HG03378 (cell line): ENCODE measurements at regions not wholly inside any gene's neighbourhood (a gene's known extent, or its start where the extent isn't known, plus 50 kb on each side); places are given as distances from the start of the nearest gene placed in this dataset.
"Not testable (repeated sequence)": the region's sequence is repeated elsewhere in the genome, so short reads cannot be mapped to it uniquely, and the experiment has no call there.

Source experiments
- ATAC-seq: cut with Tn5 transposase; IDR thresholded peaks from one replicate; pipeline ENCODE4 v1.9.1; 2021; ENCODE audit warnings: mild to moderate bottlenecking, moderate library complexity; ENCODE audit not compliant: unreplicated experiment

DNA sequence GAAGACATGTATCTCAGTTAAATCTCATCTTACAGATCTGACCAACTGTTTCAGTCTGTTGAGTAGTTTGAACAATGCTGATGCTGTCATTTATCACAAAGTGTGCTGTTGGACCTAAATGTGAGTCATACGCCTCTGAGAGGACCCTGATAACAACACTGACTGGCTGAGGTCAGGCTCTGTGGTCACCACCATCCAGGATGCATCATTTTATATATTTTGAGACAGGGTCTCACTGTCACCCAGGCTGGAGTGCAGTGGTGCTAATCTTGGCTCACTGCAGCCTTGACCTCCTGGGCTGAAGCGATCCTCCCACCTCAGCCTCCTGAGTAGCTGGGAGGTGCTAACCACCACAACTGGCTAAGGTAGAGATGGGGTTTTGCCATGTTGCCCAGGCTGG is 181.0 kb upstream of the RGS6 start:
- ATAC-seq, result no peak

DNA sequence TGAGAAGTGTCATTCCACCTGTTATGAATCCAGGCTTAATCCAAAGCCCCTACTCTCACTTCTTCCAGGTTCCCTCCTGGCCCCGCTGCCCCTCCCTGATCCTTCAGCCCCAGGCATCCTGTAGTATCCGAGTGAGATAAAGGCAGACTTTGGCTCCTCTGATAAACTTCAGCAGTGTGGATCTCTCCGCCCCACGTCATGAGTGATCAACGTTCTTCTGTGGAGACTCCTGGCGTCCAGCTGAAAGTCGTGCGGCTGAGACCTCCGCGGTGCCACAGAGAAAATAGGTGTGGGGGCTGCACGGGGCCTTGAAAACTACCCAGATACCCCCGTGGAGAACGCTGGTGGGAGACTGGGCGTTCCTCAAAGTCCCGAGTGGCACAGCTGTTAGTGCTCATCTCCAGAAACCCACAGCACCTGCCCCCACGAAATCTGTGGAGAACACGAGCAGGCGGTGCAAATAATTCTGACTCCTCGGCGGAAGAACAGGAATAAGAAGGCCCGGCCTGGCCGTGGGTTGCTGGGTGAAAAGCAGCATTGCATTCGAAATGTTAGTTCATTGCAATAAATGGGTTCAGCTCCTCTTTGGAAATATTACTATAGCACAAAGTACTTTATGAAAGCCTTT is 180.0 kb upstream of the RGS6 start:
- ATAC-seq, result no peak

GRCh38 chr14:71753126-71753830 is 179.0 kb upstream of the RGS6 start:
- ATAC-seq, result no peak

- ATAC-seq, result no peak
Measured at GRCh38 chr14:71753976-71754375, 178.3 kb upstream of the RGS6 start.

GRCh38 chr14:71754422-71755095 is 177.7 kb upstream of the RGS6 start:
- no peak for ATAC-seq

- no peak for ATAC-seq
Measured at GRCh38 chr14:71758229-71758951, 173.8 kb upstream of the RGS6 start.

- ATAC-seq, result no peak
Measured at GRCh38 chr14:71762575-71762974, 169.7 kb upstream of the RGS6 start.

- ATAC-seq, result no peak
Measured at GRCh38 chr14:71764701-71765382, 167.4 kb upstream of the RGS6 start.

GRCh38 chr14:71765505-71765904 is 166.7 kb upstream of the RGS6 start:
- ATAC-seq, result no peak

DNA sequence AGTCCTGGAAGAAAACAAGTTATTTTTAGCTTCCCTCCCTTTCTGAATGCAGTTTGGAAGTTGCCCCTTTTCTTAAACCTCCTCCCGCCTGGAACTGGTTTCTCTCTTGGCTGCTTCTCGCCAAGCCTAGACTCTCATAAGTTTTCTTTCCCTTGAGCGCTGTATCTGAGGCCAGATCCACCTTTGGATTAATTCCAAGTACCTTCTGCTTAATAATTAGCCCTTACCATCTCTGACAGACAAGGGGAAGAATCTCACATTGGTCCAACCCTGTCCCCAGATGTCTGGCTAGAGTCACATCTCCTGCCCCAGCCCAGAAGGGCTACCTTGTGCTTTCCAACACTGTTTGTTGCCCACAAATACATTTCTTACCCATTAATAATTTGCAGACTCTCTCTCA is 161.8 kb upstream of the RGS6 start:
- no peak for ATAC-seq

- ATAC-seq, result not testable (repeated sequence)
Measured at GRCh38 chr14:71771421-71771820, 160.8 kb upstream of the RGS6 start.

DNA sequence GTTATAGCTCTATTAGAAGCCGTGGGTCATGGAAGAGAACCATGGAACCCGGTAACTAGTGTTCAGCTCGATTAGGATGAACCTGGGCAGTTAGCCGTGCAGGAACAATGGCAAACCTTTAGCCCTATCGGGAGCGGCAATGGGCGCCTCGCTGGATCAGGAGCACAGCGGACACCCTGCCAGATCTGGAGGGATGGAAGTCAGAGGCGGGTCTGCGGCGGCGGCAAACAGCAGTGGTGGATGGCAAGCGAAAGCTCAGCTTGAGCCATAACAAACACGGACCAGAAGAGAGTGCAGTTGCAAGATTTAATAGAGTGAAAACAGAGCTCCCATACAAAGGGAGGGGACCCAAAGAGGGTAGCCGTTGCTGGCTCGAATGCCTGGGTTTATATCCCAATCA is 160.2 kb upstream of the RGS6 start:
- not testable (repeated sequence) for ATAC-seq

- ATAC-seq, result no peak
Measured at GRCh38 chr14:71773898-71774481, 158.2 kb upstream of the RGS6 start.

DNA sequence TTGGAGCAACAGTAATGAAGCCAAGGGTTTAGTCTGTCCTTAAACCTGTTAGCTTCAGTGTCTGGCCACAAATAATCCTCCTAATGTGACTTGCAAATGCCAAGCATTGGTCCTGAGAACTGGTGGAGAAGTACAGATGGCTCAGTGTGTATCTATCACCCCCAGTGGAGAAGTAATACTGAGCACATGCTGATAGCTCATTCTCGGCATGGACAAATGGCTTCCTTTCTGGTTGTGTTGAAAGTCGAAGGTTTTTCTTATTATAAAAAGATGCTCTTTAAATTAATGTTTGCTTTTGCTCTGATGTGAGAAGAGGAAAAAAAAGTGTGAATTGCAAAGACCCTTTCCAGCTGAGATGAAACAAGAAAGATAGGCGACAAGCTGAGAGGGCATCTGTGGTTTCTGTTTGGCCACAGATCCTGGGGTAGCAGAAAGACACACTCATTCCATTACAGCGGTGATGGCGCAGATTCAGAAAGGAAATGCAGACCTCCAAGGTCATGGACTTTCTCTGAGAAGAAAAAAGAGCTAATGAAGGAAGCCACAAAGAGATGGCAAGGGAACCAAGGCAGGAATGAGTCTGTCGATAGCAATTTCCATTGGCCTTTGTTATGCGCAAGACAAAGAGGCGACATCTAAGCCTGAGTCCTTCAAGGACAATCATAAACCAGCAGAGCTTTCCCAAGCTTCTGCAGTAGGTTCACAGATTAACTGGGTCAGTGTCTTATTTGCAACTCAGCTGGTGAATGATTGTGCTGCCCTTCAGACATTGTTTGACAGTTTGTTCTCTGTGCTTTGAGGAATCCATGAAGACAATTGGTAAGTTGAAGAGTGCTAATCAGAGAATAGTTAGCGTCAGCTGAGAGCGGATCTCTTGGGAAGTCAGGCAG is 155.5 kb upstream of the RGS6 start:
- ATAC-seq, result no peak

DNA sequence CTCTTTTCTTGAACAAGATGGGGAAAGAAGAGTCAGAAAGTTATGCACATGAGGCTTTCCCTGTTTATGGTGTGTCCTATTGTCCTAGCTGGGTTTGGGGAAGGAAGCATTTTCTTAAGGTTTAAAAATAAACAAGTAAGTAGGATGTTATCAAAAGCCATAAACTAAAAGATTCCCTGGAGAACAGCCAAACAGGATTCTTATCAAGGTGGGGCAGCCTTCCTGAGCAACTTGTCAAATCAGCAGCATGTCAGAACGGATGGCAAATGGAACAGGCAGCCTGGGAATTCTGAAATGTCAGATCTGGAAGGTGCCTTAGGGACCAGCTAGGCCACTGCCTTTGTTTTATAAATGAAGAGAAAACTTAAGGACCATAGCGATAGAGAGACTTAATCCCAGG is 152.2 kb upstream of the RGS6 start:
- no peak for ATAC-seq

DNA sequence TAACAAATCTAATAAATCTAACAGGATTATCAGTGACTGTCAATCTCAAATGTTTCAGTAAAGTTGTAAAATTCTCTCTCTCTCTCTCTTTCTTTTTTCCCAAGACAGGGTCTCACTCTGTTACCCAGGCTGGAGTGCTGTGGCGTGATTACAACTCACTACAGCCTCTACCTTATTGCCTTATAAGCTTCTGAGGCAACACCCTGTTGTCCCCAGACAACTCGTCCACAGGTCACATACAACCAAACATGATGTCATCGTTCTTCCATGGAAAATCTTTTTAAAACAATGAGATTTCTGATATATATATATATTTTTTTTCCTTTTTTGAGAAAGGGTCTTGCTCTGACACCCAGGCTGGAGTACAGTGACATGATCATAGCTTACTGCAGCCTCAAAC is 151.4 kb upstream of the RGS6 start:
- ATAC-seq, result no peak

GRCh38 chr14:71783088-71783487 is 149.1 kb upstream of the RGS6 start:
- ATAC-seq, result no peak

- ATAC-seq, result no peak
Measured at GRCh38 chr14:71783786-71784185, 148.4 kb upstream of the RGS6 start.

- ATAC-seq, result no peak
Measured at GRCh38 chr14:71789005-71789404, 143.2 kb upstream of the RGS6 start.

GRCh38 chr14:71799841-71800240 is 132.4 kb upstream of the RGS6 start:
- no peak for ATAC-seq
